Mesendoderm (in vitro differentiated cells): ENCODE measurements at regions not wholly inside any gene's neighbourhood (a gene's known extent, or its start where the extent isn't known, plus 50 kb on each side); places are given as distances from the start of the nearest gene placed in this dataset.

Experiments used
- DNase-seq: peaks from one replicate; pipeline ENCODE4 v3.0.0; 2013
- H2AK5ac ChIP-seq: 2 replicates; pipeline ENCODE4 v1.6.1; 2013; ENCODE audit warnings: low read length, inconsistent platforms
- H2BK120ac ChIP-seq: 2 replicates; pipeline ENCODE4 v1.6.1; 2013; ENCODE audit warnings: low read depth, mild to moderate bottlenecking, low read length, moderate library complexity, mixed read lengths
- H2BK15ac ChIP-seq: replicated peaks from 2 replicates; pipeline ENCODE4 v1.6.1; 2013; ENCODE audit warnings: low read depth, mild to moderate bottlenecking, moderate library complexity
- H2BK5ac ChIP-seq: 2 replicates; pipeline ENCODE4 v1.6.1; 2013; ENCODE audit warnings: low read length, inconsistent platforms
- H3K18ac ChIP-seq: 2 replicates; pipeline ENCODE4 v1.6.1; 2013; ENCODE audit warnings: mild to moderate bottlenecking, low read length, mixed read lengths
- H3K23ac ChIP-seq: one replicate; pipeline ENCODE4 v1.6.1; 2013; ENCODE audit warnings: low read length
- H3K27ac ChIP-seq: 2 replicates; pipeline ENCODE4 v1.5.1; 2013; ENCODE audit warnings: low read depth, mild to moderate bottlenecking, inconsistent platforms, low read length, moderate library complexity
- H3K27me3 ChIP-seq: 2 replicates; pipeline ENCODE4 v1.6.1; 2013; ENCODE audit warnings: low read length, control low read depth, mild to moderate bottlenecking, inconsistent platforms; ENCODE audit not compliant: insufficient read depth, poor library complexity
- H3K36me3 ChIP-seq: 2 replicates; pipeline ENCODE4 v1.6.1; 2013; ENCODE audit warnings: low read length, inconsistent platforms; ENCODE audit not compliant: control insufficient read depth, insufficient read depth
- H3K4ac ChIP-seq: one replicate; pipeline ENCODE4 v1.6.1; 2013; ENCODE audit warnings: low read depth, mild to moderate bottlenecking, low read length, moderate library complexity
- H3K4me1 ChIP-seq: 2 replicates; pipeline ENCODE4 v1.6.1; 2013; ENCODE audit warnings: low read depth, low read length, inconsistent platforms; ENCODE audit not compliant: control insufficient read depth
- H3K4me2 ChIP-seq: 2 replicates; pipeline ENCODE4 v1.6.1; 2013; ENCODE audit warnings: low read length
- H3K4me3 ChIP-seq: 2 replicates; pipeline ENCODE4 v1.5.1; 2013; ENCODE audit warnings: mild to moderate bottlenecking, low read length
- H3K56ac ChIP-seq: one replicate; pipeline ENCODE4 v1.6.1; 2013; ENCODE audit warnings: low read length
- H3K79me1 ChIP-seq: 2 replicates; pipeline ENCODE4 v1.6.1; 2013; ENCODE audit warnings: low read length, inconsistent platforms
- H3K79me2 ChIP-seq: 2 replicates; pipeline ENCODE4 v1.6.1; 2013; ENCODE audit warnings: mild to moderate bottlenecking, low read length; ENCODE audit not compliant: control insufficient read depth, insufficient read depth
- H3K9ac ChIP-seq: 2 replicates; pipeline ENCODE4 v1.6.1; 2013; ENCODE audit warnings: low read length, inconsistent platforms
- H4K5ac ChIP-seq: one replicate; pipeline ENCODE4 v1.6.1; 2013; ENCODE audit warnings: low read length
- H4K8ac ChIP-seq: one replicate; pipeline ENCODE4 v1.6.1; 2013; ENCODE audit warnings: low read depth, mild to moderate bottlenecking, control low read depth, low read length, moderate library complexity
- WGBS: extraction: QIAGEN DNeasy Blood & Tissue Kit; methylation state at CpG from one replicate; pipeline ENCODE4 v1.1.7; 2013; ENCODE audit warnings: low lambda C conversion rate, missing lambda C conversion rate; ENCODE audit not compliant: insufficient coverage; ENCODE audit errors: extremely low coverage; 5-methylcytosine and 5-hydroxymethylcytosine counted together

DNA sequence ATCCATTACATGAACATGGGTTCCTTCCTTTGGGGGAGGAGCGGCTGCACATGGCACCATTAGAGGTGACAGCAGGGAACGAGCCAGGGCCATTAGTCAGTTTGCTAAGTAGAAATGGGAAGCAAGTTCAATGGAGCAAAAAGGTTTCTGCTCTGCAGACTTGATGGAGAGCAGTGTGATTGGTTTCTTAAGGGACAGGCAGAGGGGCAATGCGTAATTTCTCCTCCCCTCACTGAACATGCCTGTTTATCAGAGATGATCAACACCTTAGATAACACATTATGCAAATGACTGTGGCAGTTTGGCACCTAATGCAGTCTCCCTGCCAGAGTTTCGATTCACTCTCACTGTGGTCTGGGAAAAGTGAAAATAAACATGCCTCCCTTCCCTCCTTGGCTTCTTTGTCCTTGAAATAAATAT lies 414.5 kb downstream of the STK39 start:
- no peaks in the 10 kb centered on the region for H3K79me1 ChIP-seq
- WGBS, result no CpG with 5 or more reads among the region's 4 CpGs

DNA sequence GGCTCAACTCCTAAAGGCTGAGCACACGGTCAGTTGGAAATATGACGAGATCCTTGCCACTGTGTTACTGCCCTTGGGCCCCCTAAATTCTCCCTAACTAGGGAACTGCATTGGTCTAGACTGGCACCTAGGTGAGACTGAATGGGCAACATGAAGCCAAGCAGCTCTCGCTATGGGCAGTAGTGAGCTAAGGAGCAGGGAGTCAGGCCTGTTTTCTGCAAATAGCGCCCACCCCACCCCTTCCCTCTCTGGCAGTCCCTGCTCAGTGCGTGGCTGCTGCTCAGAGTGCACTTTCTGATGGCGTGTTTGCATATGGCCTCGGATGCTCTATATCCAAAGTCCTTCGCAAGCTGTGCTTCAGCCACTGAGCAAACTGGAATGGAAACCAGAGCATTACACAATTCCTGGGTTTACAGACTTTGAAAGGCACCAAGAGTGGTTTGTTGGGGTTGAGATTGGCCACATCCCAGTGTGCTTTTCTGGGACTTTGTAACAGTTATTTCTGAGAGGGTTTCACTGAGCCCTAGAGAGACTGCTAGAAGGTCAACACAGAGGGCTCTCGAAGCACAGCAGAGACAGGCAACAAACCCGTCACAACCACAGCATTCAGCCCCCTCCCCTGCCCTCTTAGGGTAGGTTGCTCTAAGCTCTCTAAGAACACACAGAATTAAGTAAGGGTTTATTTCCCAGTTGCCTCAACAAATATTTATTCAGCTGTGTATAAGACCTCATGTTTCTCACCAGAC lies 419.9 kb downstream of the STK39 start:
- no peak overlapping the region for H4K5ac ChIP-seq
- no peak for DNase-seq
- no peaks in the 10 kb centered on the region for H3K79me1 ChIP-seq
- no peak overlapping the region for H3K23ac ChIP-seq
- H3K9ac ChIP-seq, result no peak overlapping the region
- no peak overlapping the region for H3K56ac ChIP-seq
- H3K27me3 ChIP-seq, result no peaks in the 10 kb centered on the region
- H4K8ac ChIP-seq, result no peak overlapping the region
- H3K4me1 ChIP-seq, result no peaks in the 10 kb centered on the region
- H3K27ac ChIP-seq, result no peak overlapping the region
- H2BK120ac ChIP-seq, result no peak overlapping the region
- H3K79me2 ChIP-seq, result no peaks in the 10 kb centered on the region
- no peak overlapping the region for H3K4me3 ChIP-seq
- H3K4ac ChIP-seq, result no peak overlapping the region
- H3K18ac ChIP-seq, result no peak overlapping the region
- H2AK5ac ChIP-seq, result no peak overlapping the region
- no CpG with 5 or more reads among the region's 10 CpGs for WGBS
- no peak overlapping the region for H3K4me2 ChIP-seq
- H3K36me3 ChIP-seq, result no peaks in the 10 kb centered on the region
- H2BK5ac ChIP-seq, result no peak overlapping the region
- H2BK15ac ChIP-seq, result no peak overlapping the region

More for the DNA sequence above, 414.5 kb downstream of the STK39 start:
- H3K79me2 ChIP-seq, result no peaks in the 10 kb centered on the region
- H3K23ac ChIP-seq, result no peak overlapping the region
- H3K9ac ChIP-seq, result no peak overlapping the region
- H3K18ac ChIP-seq, result no peak overlapping the region
- no peak overlapping the region for H3K56ac ChIP-seq
- H3K4me2 ChIP-seq, result no peak overlapping the region
- H3K4me3 ChIP-seq, result no peak overlapping the region
- no peak overlapping the region for H4K8ac ChIP-seq
- no peak overlapping the region for H2BK5ac ChIP-seq
- H3K36me3 ChIP-seq, result no peaks in the 10 kb centered on the region
- no peak overlapping the region for H4K5ac ChIP-seq
- H3K27me3 ChIP-seq, result no peaks in the 10 kb centered on the region
- H3K27ac ChIP-seq, result no peak overlapping the region
- H3K4me1 ChIP-seq, result peaks cover 4% of the 10 kb centered on the region
- H2AK5ac ChIP-seq, result no peak overlapping the region
- H2BK120ac ChIP-seq, result no peak overlapping the region
- H3K4ac ChIP-seq, result no peak overlapping the region
- DNase-seq, result peak; percentile 62
- no peak overlapping the region for H2BK15ac ChIP-seq

DNA sequence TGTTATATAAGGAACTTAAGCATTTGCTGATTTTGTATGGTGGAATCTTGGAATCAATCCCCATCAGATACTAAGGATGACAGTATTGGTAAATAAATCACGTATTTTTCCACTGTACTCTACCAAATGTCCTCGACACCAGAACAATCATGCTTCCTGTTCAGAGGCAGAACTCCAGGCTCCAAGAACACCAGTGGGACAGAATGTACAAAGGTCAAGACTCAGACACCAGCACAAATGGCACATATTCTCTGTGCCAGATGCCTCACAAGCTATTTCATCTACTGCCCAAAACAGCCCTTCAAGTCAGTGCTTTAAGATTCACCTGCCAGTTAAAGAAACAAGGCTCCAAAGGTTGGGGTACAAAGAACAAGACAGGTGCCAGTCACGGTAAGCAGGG lies 420.5 kb downstream of the STK39 start:
- no peaks in the 10 kb centered on the region for H3K4me1 ChIP-seq
- no CpG with 5 or more reads among the region's 3 CpGs for WGBS
- H3K23ac ChIP-seq, result no peak overlapping the region
- H3K9ac ChIP-seq, result no peak overlapping the region
- H3K4me2 ChIP-seq, result no peak overlapping the region
- H3K4me3 ChIP-seq, result no peak overlapping the region
- no peak overlapping the region for H4K8ac ChIP-seq
- no peak overlapping the region for H3K27ac ChIP-seq
- no peak overlapping the region for H2BK120ac ChIP-seq
- H2BK15ac ChIP-seq, result no peak overlapping the region
- no peak overlapping the region for H2AK5ac ChIP-seq
- H3K4ac ChIP-seq, result no peak overlapping the region
- H3K56ac ChIP-seq, result no peak overlapping the region
- no peak overlapping the region for H2BK5ac ChIP-seq
- no peak for DNase-seq
- no peak overlapping the region for H4K5ac ChIP-seq
- H3K79me1 ChIP-seq, result no peaks in the 10 kb centered on the region
- no peak overlapping the region for H3K18ac ChIP-seq
- no peaks in the 10 kb centered on the region for H3K27me3 ChIP-seq
- H3K36me3 ChIP-seq, result no peaks in the 10 kb centered on the region
- no peaks in the 10 kb centered on the region for H3K79me2 ChIP-seq

DNA sequence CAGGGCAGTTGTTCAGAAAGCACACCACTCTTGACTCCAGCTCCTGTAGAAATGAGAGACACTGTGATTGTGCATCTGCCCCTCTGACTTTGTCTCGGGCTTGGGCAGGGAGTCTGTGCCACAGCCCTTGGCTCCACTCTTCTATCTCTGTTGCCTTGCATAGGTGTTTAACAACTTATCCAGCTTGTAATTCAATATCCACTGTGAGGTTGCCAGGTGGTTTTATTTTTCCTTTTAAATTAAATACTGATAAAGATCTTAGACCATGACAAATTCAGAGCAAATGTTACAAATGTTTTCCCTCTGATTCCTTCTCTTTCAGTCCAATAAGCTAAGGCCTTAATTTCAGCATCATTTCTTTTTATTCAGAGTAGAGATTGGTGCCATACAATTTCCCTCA lies 421.7 kb downstream of the STK39 start:
- Histone ChIP-seq H3K4ac (no peak overlapping the region), H3K4me2 (no peak overlapping the region), H3K4me1 (no peaks in the 10 kb centered on the region), H4K8ac (no peak overlapping the region), H2BK5ac (no peak overlapping the region), H3K27me3 (no peaks in the 10 kb centered on the region), H3K23ac (no peak overlapping the region), H2BK15ac (no peak overlapping the region), H3K27ac (no peak overlapping the region), H2BK120ac (no peak overlapping the region), H3K79me2 (no peaks in the 10 kb centered on the region), H4K5ac (no peak overlapping the region), H3K36me3 (no peaks in the 10 kb centered on the region), H2AK5ac (no peak overlapping the region), H3K79me1 (no peaks in the 10 kb centered on the region), H3K18ac (no peak overlapping the region), H3K56ac (no peak overlapping the region), H3K9ac (no peak overlapping the region), H3K4me3 (no peak overlapping the region)
- no CpG with 5 or more reads among the region's 1 CpG for WGBS
- DNase-seq, result no peak

- Histone ChIP-seq H2BK15ac (no peak overlapping the region), H3K56ac (no peak overlapping the region), H3K23ac (no peak overlapping the region), H4K8ac (no peak overlapping the region), H3K27me3 (no peaks in the 10 kb centered on the region), H3K79me1 (no peaks in the 10 kb centered on the region), H2BK5ac (no peak overlapping the region), H3K18ac (no peak overlapping the region), H3K4me1 (no peaks in the 10 kb centered on the region), H3K27ac (no peak overlapping the region), H2BK120ac (no peak overlapping the region), H3K4me2 (no peak overlapping the region), H3K9ac (no peak overlapping the region), H3K79me2 (no peaks in the 10 kb centered on the region), H3K4ac (no peak overlapping the region), H4K5ac (no peak overlapping the region), H2AK5ac (no peak overlapping the region), H3K4me3 (no peak overlapping the region), H3K36me3 (no peaks in the 10 kb centered on the region)
- no peak for DNase-seq
- WGBS, result no CpG with 5 or more reads among the region's 3 CpGs
Observed at GRCh38 chr2:167822690-167823465, 424.5 kb downstream of the STK39 start.
